SU-DHL-6 (cell line): ENCODE measurements at regions not wholly inside any gene's neighbourhood (a gene's known extent, or its start where the extent isn't known, plus 50 kb on each side); places are given as distances from the start of the nearest gene placed in this dataset.

Experiments
- CTCF ChIP-seq: fragments of 200-600 bp; sonication (generic); IDR thresholded peaks from one replicate; pipeline ENCODE4 v1.5.1; 2017; ENCODE audit warnings: antibody characterized with exemption, mild to moderate bottlenecking, low read length, moderate library complexity; ENCODE audit not compliant: insufficient read depth, poor library complexity, severe bottlenecking
- EZH2phosphoT487 ChIP-seq: fragments of 200-600 bp; sonication (generic), shearing (Covaris generic); conservative IDR thresholded peaks from 2 replicates; pipeline ENCODE4 v1.6.1; 2018; ENCODE audit warnings: mild to moderate bottlenecking, antibody characterized with exemption, low read length, moderate library complexity, mixed read lengths

- TF ChIP-seq CTCF (no peak), EZH2phosphoT487 (no peak)
Measured at GRCh38 chr6:168870982-168871381, 382.7 kb downstream of the THBS2 start.
